A673 (cell line): ENCODE measurements at regions not wholly inside any gene's neighbourhood (a gene's known extent, or its start where the extent isn't known, plus 50 kb on each side); places are given as distances from the start of the nearest gene placed in this dataset.

Experiments used
- EZH2 ChIP-seq: fragments of 200-600 bp; sonication (generic); IDR thresholded peaks from 2 replicates; pipeline ENCODE4 v1.6.1; 2017; ENCODE audit warnings: borderline replicate concordance, low read depth, mild to moderate bottlenecking, mixed read lengths, antibody characterized with exemption, low read length; ENCODE audit not compliant: poor library complexity, severe bottlenecking
- TF ChIP-seq, protein P1 (sequence below): fragments of 300-800, 200-600 bp; sonication (generic); conservative IDR thresholded peaks from 2 replicates; pipeline ENCODE4 v1.5.1; 2017; ENCODE audit warnings: low read depth, mild to moderate bottlenecking, antibody characterized with exemption, low read length, moderate library complexity, mixed read lengths

- TF ChIP-seq, protein P1, sequence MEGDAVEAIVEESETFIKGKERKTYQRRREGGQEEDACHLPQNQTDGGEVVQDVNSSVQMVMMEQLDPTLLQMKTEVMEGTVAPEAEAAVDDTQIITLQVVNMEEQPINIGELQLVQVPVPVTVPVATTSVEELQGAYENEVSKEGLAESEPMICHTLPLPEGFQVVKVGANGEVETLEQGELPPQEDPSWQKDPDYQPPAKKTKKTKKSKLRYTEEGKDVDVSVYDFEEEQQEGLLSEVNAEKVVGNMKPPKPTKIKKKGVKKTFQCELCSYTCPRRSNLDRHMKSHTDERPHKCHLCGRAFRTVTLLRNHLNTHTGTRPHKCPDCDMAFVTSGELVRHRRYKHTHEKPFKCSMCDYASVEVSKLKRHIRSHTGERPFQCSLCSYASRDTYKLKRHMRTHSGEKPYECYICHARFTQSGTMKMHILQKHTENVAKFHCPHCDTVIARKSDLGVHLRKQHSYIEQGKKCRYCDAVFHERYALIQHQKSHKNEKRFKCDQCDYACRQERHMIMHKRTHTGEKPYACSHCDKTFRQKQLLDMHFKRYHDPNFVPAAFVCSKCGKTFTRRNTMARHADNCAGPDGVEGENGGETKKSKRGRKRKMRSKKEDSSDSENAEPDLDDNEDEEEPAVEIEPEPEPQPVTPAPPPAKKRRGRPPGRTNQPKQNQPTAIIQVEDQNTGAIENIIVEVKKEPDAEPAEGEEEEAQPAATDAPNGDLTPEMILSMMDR, result no peak
- no peak for TF ChIP-seq EZH2
Measured at GRCh38 chr12:66058554-66058953, 72.0 kb downstream of the LLPH start.
